Upper lobe of right lung (tissue), 1 donor: ENCODE measurements at regions not wholly inside any gene's neighbourhood (a gene's known extent, or its start where the extent isn't known, plus 50 kb on each side); places are given as distances from the start of the nearest gene placed in this dataset.

ENCODE experiments used
- ATAC-seq: fragments of 200-7000 bp; cut with Tn5 transposase; one replicate; pipeline ENCODE4 v1.9.1; 2020; ENCODE audit warnings: mild to moderate bottlenecking, moderate library complexity
- DNase-seq: peaks from one replicate; pipeline ENCODE4 v3.0.0-alpha.2; 2020
- H3K27ac ChIP-seq: fragments of 200-600 bp; one replicate; pipeline ENCODE4 v1.8.0; 2022
- H3K27me3 ChIP-seq: fragments of 200-600 bp; one replicate; pipeline ENCODE4 v1.8.0; 2022; ENCODE audit warnings: mild to moderate bottlenecking
- H3K36me3 ChIP-seq: fragments of 200-600 bp; one replicate; pipeline ENCODE4 v1.8.0; 2022
- H3K4me1 ChIP-seq: fragments of 200-600 bp; one replicate; pipeline ENCODE4 v1.8.0; 2022
- H3K4me3 ChIP-seq: fragments of 200-600 bp; one replicate; pipeline ENCODE4 v1.8.0; 2022; ENCODE audit warnings: mild to moderate bottlenecking
- H3K9me3 ChIP-seq: fragments of 200-600 bp; one replicate; pipeline ENCODE4 v1.8.0; 2022
- intact Hi-C: fragments of 100-400 bp; cut with DNase I; formaldehyde crosslinking; loops from one replicate; pipeline ENCODE4 v1.11.0; 2022
- TF ChIP-seq, protein P1 (sequence below): fragments of 200-600 bp; IDR thresholded peaks from one replicate; pipeline ENCODE4 v1.8.0; 2022; ENCODE audit warnings: antibody characterized with exemption
- donor health status: DM: no; HTN: yes; CAD: no; lungs with severe emphysema.

DNA sequence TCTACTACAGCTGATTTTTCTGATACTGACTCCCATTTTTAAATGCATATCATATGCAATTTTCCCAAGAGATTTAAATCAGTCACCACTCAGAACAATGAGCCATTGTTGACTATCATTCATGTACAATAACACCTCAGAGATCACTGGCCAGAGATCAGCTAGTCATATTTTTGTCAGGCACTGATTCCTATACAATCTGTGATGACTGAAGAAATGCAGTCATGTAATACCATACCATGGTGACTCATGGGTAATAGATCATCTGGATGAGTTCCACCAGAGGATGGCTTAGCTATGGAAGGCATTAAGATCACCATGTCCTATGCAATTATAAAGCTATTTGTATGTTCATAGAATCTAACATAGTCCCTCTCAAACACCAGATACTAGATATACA is 285.7 kb upstream of the DCC start:
- ATAC-seq (no peak), DNase-seq (no peak)
- Histone ChIP-seq H3K4me3 (no peak overlapping the region), H3K36me3 (no peaks in the 10 kb centered on the region), H3K4me1 (no peaks in the 10 kb centered on the region), H3K27ac (no peak overlapping the region), H3K27me3 (no peaks in the 10 kb centered on the region), H3K9me3 (no peaks in the 10 kb centered on the region)
- TF ChIP-seq, protein P1, sequence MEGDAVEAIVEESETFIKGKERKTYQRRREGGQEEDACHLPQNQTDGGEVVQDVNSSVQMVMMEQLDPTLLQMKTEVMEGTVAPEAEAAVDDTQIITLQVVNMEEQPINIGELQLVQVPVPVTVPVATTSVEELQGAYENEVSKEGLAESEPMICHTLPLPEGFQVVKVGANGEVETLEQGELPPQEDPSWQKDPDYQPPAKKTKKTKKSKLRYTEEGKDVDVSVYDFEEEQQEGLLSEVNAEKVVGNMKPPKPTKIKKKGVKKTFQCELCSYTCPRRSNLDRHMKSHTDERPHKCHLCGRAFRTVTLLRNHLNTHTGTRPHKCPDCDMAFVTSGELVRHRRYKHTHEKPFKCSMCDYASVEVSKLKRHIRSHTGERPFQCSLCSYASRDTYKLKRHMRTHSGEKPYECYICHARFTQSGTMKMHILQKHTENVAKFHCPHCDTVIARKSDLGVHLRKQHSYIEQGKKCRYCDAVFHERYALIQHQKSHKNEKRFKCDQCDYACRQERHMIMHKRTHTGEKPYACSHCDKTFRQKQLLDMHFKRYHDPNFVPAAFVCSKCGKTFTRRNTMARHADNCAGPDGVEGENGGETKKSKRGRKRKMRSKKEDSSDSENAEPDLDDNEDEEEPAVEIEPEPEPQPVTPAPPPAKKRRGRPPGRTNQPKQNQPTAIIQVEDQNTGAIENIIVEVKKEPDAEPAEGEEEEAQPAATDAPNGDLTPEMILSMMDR: no peak
- intact Hi-C loops: no loop called here

GRCh38 chr18:52060607-52061304 is 279.2 kb upstream of the DCC start:
- H3K27ac ChIP-seq: no peak overlapping the region
- DNase-seq (no peak), ATAC-seq (no peak)
- H3K9me3 ChIP-seq: no peaks in the 10 kb centered on the region
- H3K4me1 ChIP-seq: no peaks in the 10 kb centered on the region
- TF ChIP-seq, protein P1: no peak
- H3K36me3 ChIP-seq: no peaks in the 10 kb centered on the region
- no peak overlapping the region for H3K4me3 ChIP-seq
- intact Hi-C loops: no loop called here
- no peaks in the 10 kb centered on the region for H3K27me3 ChIP-seq

DNA sequence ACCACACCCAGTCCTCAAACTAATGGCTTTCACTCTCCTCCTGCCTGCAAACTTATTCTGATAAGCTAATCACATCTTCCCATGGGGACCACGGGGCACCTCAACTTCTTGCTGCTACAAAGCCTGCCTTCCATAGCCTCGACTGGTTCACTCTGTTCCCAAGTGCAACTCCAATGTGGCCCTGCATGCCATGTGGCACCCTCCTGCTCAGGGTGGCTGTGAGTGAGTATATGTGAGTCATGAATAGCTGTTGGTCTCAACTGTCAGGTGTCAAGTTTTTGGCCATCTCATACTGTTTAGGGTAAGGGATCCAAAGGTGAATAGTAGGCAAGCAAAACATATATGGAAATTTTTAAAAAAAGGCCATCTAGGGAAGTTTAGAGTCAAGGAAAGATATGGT is 276.1 kb upstream of the DCC start:
- no peaks in the 10 kb centered on the region for H3K4me1 ChIP-seq
- no peak for DNase-seq
- H3K9me3 ChIP-seq: no peaks in the 10 kb centered on the region
- no peaks in the 10 kb centered on the region for H3K27me3 ChIP-seq
- no peak for ATAC-seq
- no peak overlapping the region for H3K27ac ChIP-seq
- H3K36me3 ChIP-seq: no peaks in the 10 kb centered on the region
- TF ChIP-seq, protein P1: no peak
- H3K4me3 ChIP-seq: no peak overlapping the region
- intact Hi-C loops: no loop called here

- intact Hi-C loops: no loop called here
- ATAC-seq (no peak), DNase-seq (no peak)
- TF ChIP-seq, protein P1: no peak
- no peak overlapping the region for H3K27ac ChIP-seq
- H3K4me3 ChIP-seq: no peak overlapping the region
- H3K36me3 ChIP-seq: no peaks in the 10 kb centered on the region
- no peaks in the 10 kb centered on the region for H3K27me3 ChIP-seq
- peaks cover 6% of the 10 kb centered on the region for H3K9me3 ChIP-seq
- H3K4me1 ChIP-seq: no peaks in the 10 kb centered on the region
Measured at GRCh38 chr18:52069201-52069600, 270.8 kb upstream of the DCC start.

GRCh38 chr18:52070291-52070756 is 269.7 kb upstream of the DCC start:
- Histone ChIP-seq H3K36me3 (no peaks in the 10 kb centered on the region), H3K27ac (no peak overlapping the region), H3K4me3 (no peak overlapping the region), H3K4me1 (no peaks in the 10 kb centered on the region), H3K9me3 (peaks cover 6% of the 10 kb centered on the region), H3K27me3 (no peaks in the 10 kb centered on the region)
- DNase-seq: no peak
- intact Hi-C loops: no loop called here
- TF ChIP-seq, protein P1: no peak
- ATAC-seq: no peak
